HG03439 (cell line): ENCODE measurements at regions not wholly inside any gene's neighbourhood (a gene's known extent, or its start where the extent isn't known, plus 50 kb on each side); places are given as distances from the start of the nearest gene placed in this dataset.
"Not testable (repeated sequence)": the region's sequence is repeated elsewhere in the genome, so short reads cannot be mapped to it uniquely, and the experiment has no call there.

ENCODE experiments used
- ATAC-seq: cut with Tn5 transposase; IDR thresholded peaks from one replicate; pipeline ENCODE4 v1.9.1; 2021; ENCODE audit warnings: mild to moderate bottlenecking, moderate library complexity; ENCODE audit not compliant: unreplicated experiment

GRCh38 chr3:102896851-102897621 is 462.2 kb downstream of the ZPLD1 start:
- ATAC-seq: no peak

DNA sequence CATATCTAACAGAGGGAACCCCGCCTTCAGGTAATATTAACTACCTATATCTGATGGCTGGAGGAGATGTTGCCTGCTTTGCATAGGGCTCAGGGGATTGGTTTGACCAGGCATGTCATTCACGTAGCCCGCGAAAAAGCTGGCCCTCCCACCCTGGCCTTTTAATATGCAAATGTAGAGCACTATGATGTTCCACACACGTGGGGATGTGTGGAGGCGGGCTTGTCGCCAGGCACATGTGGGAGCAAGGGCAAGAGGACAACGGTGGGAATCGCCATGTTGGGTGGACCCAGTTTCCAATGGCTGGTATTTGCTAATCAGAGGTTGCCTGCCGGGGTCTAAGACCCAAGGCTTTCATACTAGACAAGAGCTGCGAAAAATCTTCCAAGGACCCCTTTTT is 469.8 kb downstream of the ZPLD1 start:
- ATAC-seq: no peak

DNA sequence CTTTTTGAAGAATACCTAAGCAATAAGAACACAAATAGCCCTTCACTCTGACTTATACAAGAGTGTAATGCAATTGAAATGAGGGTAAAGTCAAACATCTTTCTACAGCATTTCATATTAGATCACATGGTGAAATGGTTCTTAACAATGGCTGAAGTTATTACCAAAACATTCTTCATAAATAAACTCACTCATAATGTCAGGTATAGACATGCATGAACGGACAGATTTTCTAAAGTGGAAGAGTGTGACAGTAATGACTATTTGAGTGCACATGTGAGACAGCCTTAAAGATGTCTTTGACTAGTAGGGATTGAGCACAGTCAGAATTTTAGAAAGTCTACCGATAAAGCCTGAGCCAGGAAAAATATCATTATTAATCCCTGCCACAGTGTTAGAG is 471.0 kb downstream of the ZPLD1 start:
- no peak for ATAC-seq

- ATAC-seq: no peak
These were observed 472.0 kb downstream of the ZPLD1 start for GRCh38 chr3:102906818-102907217.

DNA sequence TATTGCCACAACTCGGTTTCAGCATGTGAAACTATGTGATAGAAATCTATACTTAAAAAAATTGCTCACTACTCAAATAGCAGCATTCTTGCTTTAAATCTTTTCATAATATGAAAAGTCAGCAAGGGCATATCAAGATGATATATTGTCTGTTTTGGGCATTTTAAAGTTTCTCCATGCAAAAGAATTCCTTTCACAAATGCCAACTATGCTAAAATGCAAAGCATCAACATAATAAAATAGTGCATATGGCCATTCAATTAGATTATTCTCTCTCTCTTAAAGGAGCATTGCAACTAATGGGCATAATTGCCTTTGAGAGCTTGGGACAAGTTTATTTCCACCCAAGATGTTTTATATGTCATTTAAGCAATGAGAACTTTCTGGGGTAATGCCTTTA is 475.1 kb downstream of the ZPLD1 start:
- ATAC-seq: no peak

- ATAC-seq: no peak
These were observed 481.7 kb downstream of the ZPLD1 start for GRCh38 chr3:102916532-102916931.

DNA sequence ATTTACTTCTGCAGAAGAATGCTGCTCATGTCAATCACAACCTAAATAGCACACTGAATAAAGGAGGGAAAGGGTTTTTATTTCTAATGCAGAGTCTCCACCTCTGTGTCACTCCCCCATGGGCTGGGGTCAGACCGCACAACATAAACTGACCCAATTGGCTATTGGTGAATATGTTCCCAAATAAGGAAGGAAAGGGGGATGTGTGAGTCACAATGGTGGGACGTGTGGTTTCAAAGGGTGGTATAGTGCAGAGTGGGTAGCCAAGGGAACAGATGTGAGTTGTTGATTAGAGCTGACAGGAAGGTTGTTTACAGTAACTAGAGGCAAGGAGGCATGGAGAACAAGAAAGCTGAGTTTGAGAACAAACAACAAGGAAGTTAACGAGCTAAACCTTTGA is 491.8 kb downstream of the ZPLD1 start:
- no peak for ATAC-seq

DNA sequence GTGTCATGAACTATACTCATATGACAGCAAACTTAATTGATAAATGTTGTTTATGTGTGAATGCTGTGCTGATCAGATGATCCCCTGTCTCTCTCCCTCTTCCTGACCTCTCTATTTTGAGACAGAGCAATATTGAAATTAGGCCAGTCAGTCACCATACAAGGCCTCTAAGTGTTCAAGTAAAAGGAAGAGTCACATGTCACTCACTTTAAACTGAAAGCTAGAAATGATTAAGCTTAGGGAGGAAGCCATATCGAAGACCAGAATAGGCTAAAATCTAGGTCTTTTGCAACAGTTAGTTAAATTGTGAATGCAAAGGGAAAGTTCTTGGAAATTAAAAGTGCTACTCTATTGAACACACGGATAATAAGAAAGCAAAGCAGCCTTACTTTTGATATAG is 498.6 kb downstream of the ZPLD1 start:
- ATAC-seq: no peak

DNA sequence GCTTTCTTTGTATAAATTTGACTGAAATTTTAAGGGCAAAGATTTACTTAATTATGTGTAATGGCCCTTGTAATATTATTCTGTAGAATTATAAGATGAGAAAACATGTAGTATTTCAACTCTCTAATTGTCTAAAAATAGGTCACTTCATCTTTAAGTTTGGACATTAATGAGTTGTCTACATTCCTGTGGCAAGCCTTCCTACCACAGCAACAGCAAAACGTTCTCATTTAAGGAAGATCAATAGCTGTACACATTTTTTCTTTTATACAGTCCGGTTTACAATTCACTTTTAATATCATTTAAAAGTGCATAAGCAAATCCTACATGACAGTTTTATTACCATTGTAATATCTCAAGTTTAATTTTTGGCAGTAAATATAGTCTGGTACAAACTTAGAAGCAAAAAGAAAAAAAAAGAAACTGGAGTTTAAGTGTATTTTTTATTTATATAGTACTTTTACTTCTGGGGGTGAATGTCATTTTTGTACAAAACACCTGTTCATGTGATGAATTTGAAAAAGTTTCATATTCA is 501.8 kb downstream of the ZPLD1 start:
- no peak for ATAC-seq

DNA sequence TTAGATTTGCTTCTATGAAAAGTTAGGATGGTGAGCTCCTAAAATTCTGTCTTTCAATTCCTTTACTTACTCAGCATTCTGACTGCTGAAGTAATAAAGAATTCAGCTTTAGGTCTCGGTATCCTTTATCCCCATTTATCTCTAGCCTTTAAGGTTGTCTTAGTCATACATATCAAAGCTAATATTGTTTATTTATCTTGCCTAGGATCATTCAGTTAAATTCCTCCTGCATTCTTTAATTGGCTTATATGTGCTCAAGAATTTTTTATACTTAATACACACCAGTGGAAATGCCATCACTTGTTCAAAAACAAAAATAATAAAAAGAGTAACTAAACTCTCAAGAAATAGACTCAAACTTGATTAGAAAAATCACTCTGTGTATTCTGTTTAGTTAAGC is 507.0 kb downstream of the ZPLD1 start:
- ATAC-seq: no peak

- not testable (repeated sequence) for ATAC-seq
These were observed 511.6 kb downstream of the ZPLD1 start for GRCh38 chr3:102946445-102946844.

DNA sequence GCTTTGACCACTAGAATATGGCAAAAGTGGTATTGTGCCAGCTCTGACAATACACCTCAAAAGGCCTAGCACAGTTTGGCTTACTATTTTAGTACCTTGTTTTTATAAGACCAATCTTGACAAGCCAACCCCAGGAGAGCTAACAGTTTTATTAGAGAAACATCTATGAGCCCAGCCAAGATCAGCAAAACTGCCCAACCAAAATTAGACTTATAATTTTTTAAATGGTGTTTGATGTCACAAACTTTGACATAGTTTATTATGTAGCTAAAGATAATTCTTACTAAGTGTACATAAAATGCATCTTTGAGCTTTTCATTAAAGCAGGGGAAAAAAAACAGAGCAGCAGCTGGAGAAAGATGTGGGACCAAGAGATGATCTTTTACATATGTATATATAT is 537.5 kb downstream of the ZPLD1 start:
- ATAC-seq: no peak

GRCh38 chr3:102974333-102974732 is 539.5 kb downstream of the ZPLD1 start:
- no peak for ATAC-seq

GRCh38 chr3:102979191-102979590 is 544.4 kb downstream of the ZPLD1 start:
- ATAC-seq: no peak

DNA sequence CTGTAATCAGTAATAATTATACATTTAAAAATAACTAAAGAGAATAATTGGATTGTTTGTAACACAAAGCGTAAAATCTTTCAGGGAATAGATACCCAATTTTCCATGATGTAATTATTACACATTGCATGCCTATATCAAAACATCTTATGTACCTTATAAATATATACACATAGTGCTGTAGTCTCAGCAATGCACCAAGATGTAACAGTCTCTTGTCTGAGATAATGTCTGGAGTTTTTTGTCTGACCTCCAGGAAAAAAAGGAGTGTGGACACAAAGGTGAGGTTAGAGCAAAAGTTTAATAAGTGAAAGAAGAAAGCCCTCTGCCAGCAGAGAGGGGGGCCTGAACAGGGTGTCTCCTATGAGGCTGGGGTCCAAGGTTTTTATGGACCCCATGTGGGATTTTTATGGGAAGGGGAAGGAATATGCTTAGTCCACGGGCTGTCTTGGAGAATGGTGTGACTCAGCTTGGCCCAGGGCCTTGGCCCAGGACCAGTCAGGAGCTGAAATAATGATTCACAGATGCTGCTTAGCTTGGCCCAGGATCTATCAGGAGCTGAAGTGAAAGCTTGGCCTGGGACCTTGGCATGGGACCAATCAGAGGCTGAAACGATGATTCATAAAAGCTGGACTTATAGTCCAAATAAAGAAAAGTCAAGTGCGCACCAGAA is 545.0 kb downstream of the ZPLD1 start:
- ATAC-seq: no peak

- no peak for ATAC-seq
These were observed 545.5 kb downstream of the ZPLD1 start for GRCh38 chr3:102980355-102980696.

GRCh38 chr3:103002425-103003176 is 567.8 kb downstream of the ZPLD1 start:
- ATAC-seq: no peak

- no peak for ATAC-seq
These were observed 571.8 kb downstream of the ZPLD1 start for GRCh38 chr3:103006526-103007183.

GRCh38 chr3:103009609-103010008 is 574.8 kb downstream of the ZPLD1 start:
- ATAC-seq: no peak

DNA sequence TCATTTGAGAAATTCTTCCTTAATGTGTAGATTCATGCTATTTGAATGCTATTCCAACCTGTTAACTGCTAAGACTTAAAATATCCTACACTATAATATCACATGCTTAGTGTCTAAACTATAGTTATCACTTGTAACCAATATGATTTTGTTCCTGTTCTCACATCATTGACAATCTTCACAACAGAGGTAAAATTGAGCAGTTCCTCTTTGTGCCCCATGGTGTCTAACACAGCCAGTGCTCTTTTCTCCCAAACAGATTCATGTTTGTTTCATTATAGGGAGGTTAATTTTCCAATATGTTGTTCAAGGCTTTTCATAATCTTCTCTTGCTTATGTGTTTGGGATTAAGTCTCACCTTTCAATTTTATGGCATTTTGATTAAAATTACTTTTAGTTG is 591.1 kb downstream of the ZPLD1 start:
- ATAC-seq: no peak

GRCh38 chr3:103033841-103034240 is 599.0 kb downstream of the ZPLD1 start:
- ATAC-seq: no peak
